HepG2 (cell line): ENCODE measurements at regions not wholly inside any gene's neighbourhood (a gene's known extent, or its start where the extent isn't known, plus 50 kb on each side); places are given as distances from the start of the nearest gene placed in this dataset.

ENCODE experiments used
- NR2C2 ChIP-seq: sonication (generic); formaldehyde crosslinking; IDR thresholded peaks from 2 replicates; pipeline ENCODE4 v1.4.0; 2020; ENCODE audit warnings: missing genetic modification reagents, mild to moderate bottlenecking, moderate library complexity, borderline replicate concordance
- TF ChIP-seq, protein P1 (sequence below): sonication (generic); formaldehyde crosslinking; IDR thresholded peaks from 2 replicates; pipeline ENCODE4 v1.5.0; 2020; ENCODE audit warnings: mild to moderate bottlenecking, missing genetic modification reagents, moderate library complexity

DNA sequence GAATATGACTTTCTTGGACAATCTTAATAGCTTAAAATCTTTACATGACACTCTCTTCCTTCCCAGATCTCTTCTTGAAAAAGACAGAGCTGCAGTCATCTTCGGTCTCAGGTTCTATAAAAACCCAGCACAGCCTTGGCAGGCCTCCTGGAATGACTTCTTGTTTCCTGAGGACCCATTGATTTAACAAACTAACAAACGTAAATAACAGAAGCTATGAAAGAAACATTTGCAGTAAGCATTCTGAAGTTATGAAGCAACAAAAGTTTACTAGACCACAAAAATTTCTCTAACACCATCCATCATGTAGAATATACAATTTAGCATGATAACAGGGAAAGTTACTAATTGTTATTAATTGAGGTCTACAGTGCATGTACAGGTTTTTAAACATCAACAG is 62.8 kb upstream of the STARD13 start:
- TF ChIP-seq, protein P1, sequence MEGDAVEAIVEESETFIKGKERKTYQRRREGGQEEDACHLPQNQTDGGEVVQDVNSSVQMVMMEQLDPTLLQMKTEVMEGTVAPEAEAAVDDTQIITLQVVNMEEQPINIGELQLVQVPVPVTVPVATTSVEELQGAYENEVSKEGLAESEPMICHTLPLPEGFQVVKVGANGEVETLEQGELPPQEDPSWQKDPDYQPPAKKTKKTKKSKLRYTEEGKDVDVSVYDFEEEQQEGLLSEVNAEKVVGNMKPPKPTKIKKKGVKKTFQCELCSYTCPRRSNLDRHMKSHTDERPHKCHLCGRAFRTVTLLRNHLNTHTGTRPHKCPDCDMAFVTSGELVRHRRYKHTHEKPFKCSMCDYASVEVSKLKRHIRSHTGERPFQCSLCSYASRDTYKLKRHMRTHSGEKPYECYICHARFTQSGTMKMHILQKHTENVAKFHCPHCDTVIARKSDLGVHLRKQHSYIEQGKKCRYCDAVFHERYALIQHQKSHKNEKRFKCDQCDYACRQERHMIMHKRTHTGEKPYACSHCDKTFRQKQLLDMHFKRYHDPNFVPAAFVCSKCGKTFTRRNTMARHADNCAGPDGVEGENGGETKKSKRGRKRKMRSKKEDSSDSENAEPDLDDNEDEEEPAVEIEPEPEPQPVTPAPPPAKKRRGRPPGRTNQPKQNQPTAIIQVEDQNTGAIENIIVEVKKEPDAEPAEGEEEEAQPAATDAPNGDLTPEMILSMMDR (CRISPR knock-in tag), result no peak
- no peak for TF ChIP-seq NR2C2 (CRISPR knock-in tag)
